ENCODE measurements at regions not wholly inside any gene's neighbourhood (a gene's known extent, or its start where the extent isn't known, plus 50 kb on each side); places are given as distances from the start of the nearest gene placed in this dataset.

DNA sequence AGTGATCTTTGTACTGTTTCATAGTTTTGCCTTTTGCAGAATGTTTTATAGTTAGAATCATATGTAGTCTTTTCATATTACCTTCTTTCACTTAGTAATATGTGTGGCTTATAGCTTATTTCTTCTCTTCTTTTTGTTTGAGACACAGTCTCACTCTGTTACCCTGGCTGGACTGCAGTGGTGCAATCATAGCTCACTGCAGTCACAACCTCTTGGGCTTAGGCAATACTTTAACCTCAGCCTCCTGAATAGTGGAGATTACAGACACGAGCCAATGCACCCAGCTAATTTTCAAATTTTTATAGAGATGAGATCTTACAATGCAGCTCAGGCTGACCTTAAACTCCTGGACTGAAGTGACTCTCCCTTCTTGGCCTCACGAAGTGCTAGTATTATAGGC, 435.4 kb upstream of the HSFY2 start:
- H3K4me3 ChIP-seq (ENCODE audit: low read depth, low read length): no peak overlapping the region
- no peak for DNase-seq (ENCODE audit: low read depth)

DNA sequence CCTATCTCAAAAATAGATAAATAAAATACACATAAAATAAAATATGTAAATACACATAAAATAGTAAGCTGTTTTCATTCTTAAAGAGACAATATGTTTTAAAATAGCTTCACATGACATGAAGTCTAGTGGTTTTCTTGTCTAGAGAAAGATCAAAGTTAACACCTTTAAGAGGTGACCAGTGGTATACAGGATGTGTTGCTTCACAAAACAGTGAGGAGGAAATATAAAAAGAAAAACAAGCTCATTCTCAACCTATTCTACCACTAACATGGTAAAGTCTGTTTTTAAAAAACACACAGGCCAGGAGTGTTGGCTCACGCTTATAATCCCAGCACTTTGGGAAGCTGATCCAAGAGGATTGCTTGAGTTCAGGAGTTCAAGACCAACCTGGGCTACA, 433.5 kb upstream of the HSFY2 start:
- no peak overlapping the region for H3K4me3 ChIP-seq (ENCODE audit: low read depth, low read length)
- DNase-seq (ENCODE audit: low read depth): no peak

- H3K4me3 ChIP-seq (ENCODE audit: low read depth, low read length): no peak overlapping the region
- no peak for DNase-seq (ENCODE audit: low read depth)
Observed at GRCh38 chrY:19180824-19181223, 407.3 kb upstream of the HSFY2 start.

DNA sequence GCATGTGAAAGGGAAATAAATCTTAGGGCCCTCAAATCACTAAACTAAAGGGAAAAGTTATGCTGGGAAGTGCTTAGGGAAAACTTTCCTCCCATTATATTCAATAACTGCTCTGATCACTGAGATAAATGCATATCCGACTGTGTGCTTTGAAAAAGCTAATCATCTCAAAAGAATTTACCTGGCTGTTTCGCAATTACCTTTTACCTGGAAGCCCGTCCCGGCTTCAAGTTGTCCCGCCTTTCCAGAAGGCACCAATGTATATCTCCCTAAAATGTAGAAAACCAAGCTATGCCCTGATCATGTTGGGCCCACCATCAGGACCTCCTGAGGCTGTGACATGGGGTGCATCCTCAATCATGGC, 394.6 kb upstream of the HSFY2 start:
- no peak for DNase-seq (ENCODE audit: low read depth)

DNA sequence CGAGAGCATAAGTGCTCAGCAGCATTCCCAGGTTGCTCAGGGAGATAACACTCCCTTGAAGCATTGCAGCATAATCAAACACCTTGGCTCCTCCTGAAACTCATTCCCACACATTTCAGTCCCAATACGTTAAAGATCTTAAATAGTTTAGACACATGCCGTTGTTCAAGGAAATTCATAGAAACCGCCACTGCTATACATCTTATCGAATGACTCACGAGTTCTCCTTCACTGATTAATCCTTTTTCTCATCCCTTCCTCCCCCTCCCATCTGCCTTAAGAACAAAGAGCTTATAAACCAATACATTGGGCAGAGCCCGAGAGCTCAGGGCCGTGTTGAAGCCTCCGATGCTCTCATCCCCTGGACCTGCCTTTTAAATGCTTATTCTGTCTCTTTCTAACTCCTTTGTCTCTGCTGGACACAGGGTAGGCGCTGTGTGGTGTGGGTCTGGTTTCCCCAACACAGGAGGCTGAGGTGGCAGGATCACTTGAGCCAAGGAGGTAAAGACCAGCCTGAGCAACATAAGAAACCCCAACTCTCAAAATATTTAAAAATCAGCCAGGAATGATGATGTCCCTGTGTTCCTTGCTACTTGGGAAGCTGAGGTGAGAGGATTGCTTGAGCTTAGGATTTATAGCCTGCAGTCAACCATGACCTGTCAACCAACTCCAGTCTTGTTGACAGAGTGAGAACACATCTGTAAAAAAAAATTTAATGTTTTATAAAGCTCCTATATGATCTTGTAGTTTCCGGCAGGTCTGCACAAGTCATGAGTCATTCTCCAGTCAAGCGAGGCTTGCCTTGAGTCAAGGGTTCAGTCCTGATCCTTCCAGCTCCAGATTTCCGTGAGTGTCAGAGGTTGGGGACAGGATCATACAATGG, 394.0 kb upstream of the HSFY2 start:
- no peak overlapping the region for H3K4me3 ChIP-seq (ENCODE audit: low read depth, low read length)
- no peak for DNase-seq (ENCODE audit: low read depth)

More for the DNA sequence above, 394.6 kb upstream of the HSFY2 start:
- no peak overlapping the region for H3K4me3 ChIP-seq (ENCODE audit: low read depth, low read length)

GRCh38 chrY:19148783-19149182, 375.2 kb upstream of the HSFY2 start:
- no peak for DNase-seq (ENCODE audit: low read depth)
- no peak overlapping the region for H3K4me3 ChIP-seq (ENCODE audit: low read depth, low read length)

- no peak for DNase-seq (ENCODE audit: low read depth)
- H3K4me3 ChIP-seq (ENCODE audit: low read depth, low read length): no peak overlapping the region
Observed at GRCh38 chrY:19146296-19146695, 372.8 kb upstream of the HSFY2 start.

GRCh38 chrY:19142093-19142492, 368.6 kb upstream of the HSFY2 start:
- DNase-seq (ENCODE audit: low read depth): no peak

GRCh38 chrY:19140285-19140920, 366.9 kb upstream of the HSFY2 start:
- no peak overlapping the region for H3K4me3 ChIP-seq (ENCODE audit: low read depth, low read length)
- DNase-seq (ENCODE audit: low read depth): no peak

More at GRCh38 chrY:19142093-19142492, 368.6 kb upstream of the HSFY2 start:
- H3K4me3 ChIP-seq (ENCODE audit: low read depth, low read length): no peak overlapping the region

DNA sequence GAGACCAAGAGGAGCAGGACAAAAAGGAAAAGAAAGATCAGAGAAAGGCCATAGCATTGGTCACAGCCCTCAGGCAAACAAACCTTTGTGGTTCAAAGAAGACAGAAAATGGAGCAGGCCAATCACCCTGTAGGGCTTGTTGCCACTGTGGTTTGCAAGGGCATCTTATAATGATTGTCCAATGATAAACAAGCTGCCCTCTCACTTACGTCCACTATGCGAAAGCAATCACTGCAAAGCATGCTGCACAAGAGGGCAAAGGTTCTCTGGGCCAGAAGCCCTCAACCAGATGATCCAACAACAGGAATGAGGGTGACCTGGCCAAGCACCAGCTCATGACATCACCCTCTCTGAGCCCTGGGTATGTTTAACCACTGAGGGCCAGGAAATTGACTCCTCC, 360.9 kb upstream of the HSFY2 start:
- H3K4me3 ChIP-seq (ENCODE audit: low read depth, low read length): no peak overlapping the region
- DNase-seq (ENCODE audit: low read depth): no peak

- DNase-seq (ENCODE audit: low read depth): no peak
- H3K4me3 ChIP-seq (ENCODE audit: low read depth, low read length): no peak overlapping the region
Observed at GRCh38 chrY:19130569-19131358, 357.2 kb upstream of the HSFY2 start.

DNA sequence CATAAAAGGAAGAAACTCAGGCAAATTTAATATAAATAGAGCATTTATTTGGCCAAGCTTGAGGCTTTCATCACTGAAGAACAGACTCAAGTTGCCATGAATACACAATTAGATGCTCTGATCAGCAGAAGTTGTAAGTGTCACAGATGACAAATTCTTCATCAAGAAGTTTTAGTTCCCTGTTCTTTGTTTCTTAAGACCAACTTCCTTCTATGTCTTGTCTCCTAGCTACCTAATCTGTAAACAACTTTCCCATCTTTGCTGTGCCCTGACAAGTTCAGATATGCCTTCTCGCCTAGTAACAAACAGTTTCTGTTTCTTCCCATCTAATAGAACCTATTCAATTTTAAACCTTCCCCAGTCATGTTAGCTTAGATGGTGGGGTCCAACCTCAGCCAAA, 353.4 kb upstream of the HSFY2 start:
- H3K4me3 ChIP-seq (ENCODE audit: low read depth, low read length): no peak overlapping the region
- DNase-seq (ENCODE audit: low read depth): no peak

DNA sequence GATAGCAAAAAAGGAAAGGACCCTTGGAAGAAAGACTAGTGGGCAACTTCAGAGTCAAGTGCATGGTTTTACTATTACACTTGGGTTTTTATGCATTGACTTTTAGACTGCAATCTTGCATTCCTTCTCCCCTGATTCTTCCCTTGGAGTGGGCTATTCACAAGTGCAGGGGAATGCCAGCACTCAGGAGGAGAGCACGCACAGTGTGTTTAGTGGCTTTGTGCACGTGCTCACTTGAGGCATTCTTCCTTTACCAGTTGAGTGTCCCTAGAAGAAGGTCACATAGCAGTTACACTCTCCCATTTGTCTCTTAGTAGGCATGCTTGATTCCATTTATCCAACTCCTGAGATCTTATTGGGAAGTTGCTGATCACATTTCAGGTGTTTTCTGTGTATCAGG, 351.1 kb upstream of the HSFY2 start:
- DNase-seq (ENCODE audit: low read depth): no peak
- H3K4me3 ChIP-seq (ENCODE audit: low read depth, low read length): no peak overlapping the region

DNA sequence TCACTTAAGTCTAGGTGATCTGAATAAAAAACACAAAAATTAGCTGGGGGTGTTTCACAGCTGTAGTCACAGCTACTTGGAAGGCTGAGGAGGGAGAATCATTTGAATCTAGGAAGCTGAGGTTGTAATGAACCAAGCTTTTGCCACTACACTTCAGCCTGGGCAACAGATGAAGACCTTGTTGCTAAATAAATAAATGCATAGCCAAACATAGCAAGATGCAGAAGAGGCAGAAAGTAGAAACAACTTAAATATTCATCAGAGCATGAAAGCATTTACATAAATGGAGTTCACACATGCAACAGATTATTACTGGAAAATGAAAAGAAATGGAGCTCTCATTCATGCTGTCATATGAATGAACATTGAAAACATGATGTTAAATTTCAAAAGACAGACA, 348.9 kb upstream of the HSFY2 start:
- H3K4me3 ChIP-seq (ENCODE audit: low read depth, low read length): no peak overlapping the region
- DNase-seq (ENCODE audit: low read depth): no peak

DNA sequence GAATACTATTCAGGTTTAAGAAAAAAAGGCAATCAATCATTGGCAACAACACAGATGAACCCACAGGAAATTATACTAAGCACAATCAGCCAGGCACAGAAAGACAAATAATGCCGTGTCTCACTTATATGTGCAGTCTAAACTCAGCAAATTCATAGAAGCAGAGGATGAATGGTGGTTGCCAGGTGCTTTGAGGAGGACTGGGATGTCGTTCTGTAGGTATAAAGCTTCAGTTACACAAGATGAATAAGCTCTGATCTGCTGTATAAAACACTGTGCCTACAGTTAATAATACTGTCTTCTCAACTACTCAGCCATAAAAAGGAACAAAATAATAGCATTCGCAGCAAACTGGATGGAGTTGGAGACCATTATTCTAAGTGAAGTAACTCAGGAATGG, 324.8 kb upstream of the HSFY2 start:
- no peak for DNase-seq (ENCODE audit: low read depth)
- no peak overlapping the region for H3K4me3 ChIP-seq (ENCODE audit: low read depth, low read length)

GRCh38 chrY:19095460-19095859, 321.9 kb upstream of the HSFY2 start:
- DNase-seq (ENCODE audit: low read depth): no peak
- H3K4me3 ChIP-seq (ENCODE audit: low read depth, low read length): no peak overlapping the region

DNA sequence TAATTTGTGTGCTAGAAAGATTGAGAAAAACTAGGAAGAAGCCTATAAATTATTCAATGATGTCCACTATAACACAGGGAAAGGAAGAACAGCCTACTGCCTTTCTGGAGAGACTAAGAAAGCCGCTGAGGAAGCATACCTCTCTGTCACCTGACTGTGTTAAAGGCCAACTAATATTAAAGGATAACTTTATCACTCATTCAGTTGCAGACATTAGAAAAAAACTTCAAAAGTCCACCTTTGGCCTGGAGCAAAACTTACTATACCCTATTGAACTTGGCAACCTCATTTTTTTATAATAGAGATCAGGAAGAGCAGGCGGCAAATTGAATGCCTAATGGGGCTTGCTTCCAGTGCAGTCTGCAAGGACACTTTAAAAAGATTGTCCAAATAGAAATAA, 309.5 kb upstream of the HSFY2 start:
- no peak overlapping the region for H3K4me3 ChIP-seq (ENCODE audit: low read depth, low read length)
- DNase-seq (ENCODE audit: low read depth): no peak

GRCh38 chrY:19077698-19078113, 304.2 kb upstream of the HSFY2 start:
- DNase-seq (ENCODE audit: low read depth): no peak
- H3K4me3 ChIP-seq (ENCODE audit: low read depth, low read length): peak overlapping the region; percentile 62

GRCh38 chrY:19076846-19077697, 303.5 kb upstream of the HSFY2 start:
- H3K4me3 ChIP-seq (ENCODE audit: low read depth, low read length): peak overlapping the region; percentile 62
- peak; percentile 43 for DNase-seq (ENCODE audit: low read depth)
